HFFc6 (cell line): ENCODE measurements at regions not wholly inside any gene's neighbourhood (a gene's known extent, or its start where the extent isn't known, plus 50 kb on each side); places are given as distances from the start of the nearest gene placed in this dataset.
"Not testable (repeated sequence)": the region's sequence is repeated elsewhere in the genome, so short reads cannot be mapped to it uniquely, and the experiment has no call there.

Experiments
- DNase-seq: peaks from one replicate; pipeline ENCODE4 v3.0.0-alpha.2; 2018
- H3K27ac Mint-ChIP-seq: 2 replicates; pipeline ENCODE4 v1.8.0; 2020; ENCODE audit warnings: mild to moderate bottlenecking, mixed read lengths
- H3K27me3 Mint-ChIP-seq: 2 replicates; pipeline ENCODE4 v1.8.0; 2021; ENCODE audit warnings: mild to moderate bottlenecking, moderate library complexity, mixed read lengths; ENCODE audit not compliant: insufficient read depth
- H3K36me3 Mint-ChIP-seq: 2 replicates; pipeline ENCODE4 v1.8.0; 2021; ENCODE audit warnings: low read depth, mixed read lengths
- H3K4me1 Mint-ChIP-seq: 2 replicates; pipeline ENCODE4 v1.8.0; 2020; ENCODE audit warnings: low read depth, mixed read lengths
- H3K4me3 Mint-ChIP-seq: 2 replicates; pipeline ENCODE4 v1.8.0; 2020; ENCODE audit warnings: mild to moderate bottlenecking, moderate library complexity, mixed read lengths
- H3K9me3 Mint-ChIP-seq: 2 replicates; pipeline ENCODE4 v1.8.0; 2020; ENCODE audit warnings: mild to moderate bottlenecking, mixed read lengths
- TF ChIP-seq, protein P1 (sequence below): fragments of 200-600 bp; sonication (generic); IDR thresholded peaks from 2 replicates; pipeline ENCODE4 v1.5.0; 2021; ENCODE audit warnings: antibody characterized with exemption, mild to moderate bottlenecking

DNA sequence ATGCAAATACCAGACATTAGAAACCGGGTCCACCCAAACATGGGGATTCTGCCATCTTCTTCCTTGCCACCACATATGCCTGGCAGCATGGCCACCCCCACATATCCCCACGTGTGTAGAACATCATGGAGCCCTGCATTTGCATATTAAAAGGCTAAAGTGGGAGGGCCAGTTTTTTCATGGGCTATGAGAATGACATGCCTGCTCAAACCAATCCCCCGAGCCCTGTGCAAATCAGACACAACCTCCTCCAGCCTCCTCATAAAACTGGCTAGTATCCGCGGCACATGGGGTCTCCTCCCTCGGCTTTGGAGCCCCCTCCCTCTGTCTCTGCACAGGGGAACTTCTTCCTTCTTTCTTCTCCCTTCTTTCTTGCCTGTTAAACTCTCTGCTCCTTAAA is 174.9 kb upstream of the WSCD1 start:
- H3K9me3 Mint-ChIP-seq = peaks cover 5% of the 10 kb centered on the region; the same call in 1 of the 2 replicates
- no peaks in the 10 kb centered on the region for H3K4me1 Mint-ChIP-seq
- H3K36me3 Mint-ChIP-seq = no peaks in the 10 kb centered on the region
- no peak overlapping the region for H3K27ac Mint-ChIP-seq
- no peak overlapping the region for H3K4me3 Mint-ChIP-seq
- DNase-seq = no peak
- peaks cover 7% of the 10 kb centered on the region for H3K27me3 Mint-ChIP-seq
- TF ChIP-seq, protein P1, sequence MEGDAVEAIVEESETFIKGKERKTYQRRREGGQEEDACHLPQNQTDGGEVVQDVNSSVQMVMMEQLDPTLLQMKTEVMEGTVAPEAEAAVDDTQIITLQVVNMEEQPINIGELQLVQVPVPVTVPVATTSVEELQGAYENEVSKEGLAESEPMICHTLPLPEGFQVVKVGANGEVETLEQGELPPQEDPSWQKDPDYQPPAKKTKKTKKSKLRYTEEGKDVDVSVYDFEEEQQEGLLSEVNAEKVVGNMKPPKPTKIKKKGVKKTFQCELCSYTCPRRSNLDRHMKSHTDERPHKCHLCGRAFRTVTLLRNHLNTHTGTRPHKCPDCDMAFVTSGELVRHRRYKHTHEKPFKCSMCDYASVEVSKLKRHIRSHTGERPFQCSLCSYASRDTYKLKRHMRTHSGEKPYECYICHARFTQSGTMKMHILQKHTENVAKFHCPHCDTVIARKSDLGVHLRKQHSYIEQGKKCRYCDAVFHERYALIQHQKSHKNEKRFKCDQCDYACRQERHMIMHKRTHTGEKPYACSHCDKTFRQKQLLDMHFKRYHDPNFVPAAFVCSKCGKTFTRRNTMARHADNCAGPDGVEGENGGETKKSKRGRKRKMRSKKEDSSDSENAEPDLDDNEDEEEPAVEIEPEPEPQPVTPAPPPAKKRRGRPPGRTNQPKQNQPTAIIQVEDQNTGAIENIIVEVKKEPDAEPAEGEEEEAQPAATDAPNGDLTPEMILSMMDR = no peak

DNA sequence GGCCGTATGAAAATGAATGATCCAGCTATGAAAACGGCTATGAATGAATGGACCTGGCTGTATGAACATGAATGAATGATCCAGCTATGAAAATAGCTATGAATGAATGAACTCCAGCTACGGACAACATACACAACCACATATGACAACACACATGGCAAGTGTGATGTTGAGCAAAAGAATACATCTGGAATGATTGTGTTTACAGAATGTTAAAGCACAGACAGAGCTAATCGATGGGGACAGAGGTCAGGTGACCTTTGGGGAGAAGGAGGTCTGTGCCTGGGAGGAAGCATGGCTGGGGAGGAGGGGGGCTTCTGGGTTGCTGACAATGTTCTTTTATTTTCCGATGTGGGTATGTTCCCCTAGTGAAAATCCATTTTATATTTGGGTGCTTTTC is 174.0 kb upstream of the WSCD1 start:
- peaks cover 7% of the 10 kb centered on the region for H3K27me3 Mint-ChIP-seq
- H3K27ac Mint-ChIP-seq = no peak overlapping the region
- DNase-seq = no peak
- no peaks in the 10 kb centered on the region for H3K36me3 Mint-ChIP-seq
- TF ChIP-seq, protein P1 = no peak
- no peak overlapping the region for H3K4me3 Mint-ChIP-seq
- no peaks in the 10 kb centered on the region for H3K4me1 Mint-ChIP-seq
- peaks cover 5% of the 10 kb centered on the region; the same call in 1 of the 2 replicates for H3K9me3 Mint-ChIP-seq

DNA sequence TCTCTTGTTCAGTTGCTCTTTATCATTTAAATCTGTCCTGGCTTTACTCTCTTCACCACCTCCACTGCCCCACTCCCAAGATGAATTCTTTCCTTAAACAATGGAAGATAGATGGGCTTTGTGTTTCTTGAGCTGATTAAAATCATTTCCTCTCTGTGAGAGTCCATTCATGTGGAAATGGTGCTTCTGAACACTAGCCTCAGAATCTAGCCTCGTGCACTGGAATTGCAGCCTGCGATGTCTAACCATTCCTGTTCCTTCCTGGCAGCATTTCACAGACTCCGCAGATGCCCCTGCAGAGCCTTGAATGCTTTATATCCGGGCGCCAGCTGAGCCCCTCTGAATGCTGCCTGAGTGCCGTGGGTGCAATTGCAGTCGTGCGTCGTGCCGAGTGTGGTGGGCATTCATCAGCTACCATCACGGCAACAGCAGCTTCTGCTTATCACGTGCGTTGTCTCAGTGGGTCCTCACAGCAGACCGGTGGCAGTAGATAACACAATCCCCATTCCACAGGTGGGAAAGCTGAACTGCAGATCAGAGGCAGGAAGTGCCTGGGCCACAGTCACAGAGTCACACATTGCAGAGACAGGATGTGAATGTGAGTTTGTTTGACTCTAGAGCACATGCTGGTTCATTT is 172.8 kb upstream of the WSCD1 start:
- no peak overlapping the region for H3K4me3 Mint-ChIP-seq
- no peak overlapping the region for H3K27ac Mint-ChIP-seq
- H3K36me3 Mint-ChIP-seq = no peaks in the 10 kb centered on the region
- TF ChIP-seq, protein P1 = no peak
- H3K27me3 Mint-ChIP-seq = peaks cover 7% of the 10 kb centered on the region
- no peak for DNase-seq
- no peaks in the 10 kb centered on the region for H3K4me1 Mint-ChIP-seq
- H3K9me3 Mint-ChIP-seq = peaks cover 5% of the 10 kb centered on the region; the same call in 1 of the 2 replicates

DNA sequence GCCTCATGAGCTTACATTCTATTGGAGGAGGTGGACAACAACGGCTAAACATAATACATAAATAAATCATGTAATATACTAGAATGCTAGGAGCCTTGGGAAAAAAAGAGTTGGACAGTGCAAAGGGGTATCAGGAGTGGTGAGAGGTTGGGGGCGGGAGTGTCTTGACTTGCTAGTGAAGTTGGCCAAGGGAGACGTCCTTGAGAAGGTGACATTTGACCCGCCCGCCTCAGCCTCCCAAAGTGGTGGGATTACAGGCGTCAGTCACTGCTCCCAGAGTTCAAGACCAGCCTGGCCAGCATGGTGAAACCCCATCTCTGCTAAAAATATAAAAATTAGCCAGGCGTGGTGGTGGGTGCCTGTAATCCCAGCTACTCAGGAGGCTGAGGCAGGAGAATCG is 172.2 kb upstream of the WSCD1 start:
- not testable (repeated sequence) for H3K4me1 Mint-ChIP-seq

DNA sequence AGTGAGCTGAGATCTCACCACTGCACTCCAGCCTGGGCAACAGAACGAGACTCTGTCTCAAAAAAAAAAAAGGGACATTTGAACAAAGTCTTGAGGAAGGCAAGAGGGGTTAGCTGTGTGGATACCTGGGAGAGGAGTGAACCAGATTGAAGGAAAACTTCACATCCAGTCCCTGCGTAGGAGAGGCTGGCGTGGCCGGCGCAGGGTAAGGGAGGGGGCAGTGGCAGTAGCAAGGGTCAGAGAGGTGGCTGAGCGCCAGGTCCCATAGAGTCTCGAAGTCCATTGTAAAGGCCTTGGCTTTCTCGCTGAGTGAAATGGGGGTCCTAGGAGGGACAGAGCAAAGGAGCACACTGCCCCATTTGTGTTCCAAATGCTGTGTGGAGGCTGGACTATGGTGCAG is 171.8 kb upstream of the WSCD1 start:
- Mint-ChIP-seq H3K4me1 (no peaks in the 10 kb centered on the region), H3K4me3 (no peak overlapping the region)

More for the DNA sequence above, 172.2 kb upstream of the WSCD1 start:
- not testable (repeated sequence) for H3K9me3 Mint-ChIP-seq, H3K4me3 Mint-ChIP-seq, H3K36me3 Mint-ChIP-seq, H3K27me3 Mint-ChIP-seq, H3K27ac Mint-ChIP-seq, DNase-seq

DNA sequence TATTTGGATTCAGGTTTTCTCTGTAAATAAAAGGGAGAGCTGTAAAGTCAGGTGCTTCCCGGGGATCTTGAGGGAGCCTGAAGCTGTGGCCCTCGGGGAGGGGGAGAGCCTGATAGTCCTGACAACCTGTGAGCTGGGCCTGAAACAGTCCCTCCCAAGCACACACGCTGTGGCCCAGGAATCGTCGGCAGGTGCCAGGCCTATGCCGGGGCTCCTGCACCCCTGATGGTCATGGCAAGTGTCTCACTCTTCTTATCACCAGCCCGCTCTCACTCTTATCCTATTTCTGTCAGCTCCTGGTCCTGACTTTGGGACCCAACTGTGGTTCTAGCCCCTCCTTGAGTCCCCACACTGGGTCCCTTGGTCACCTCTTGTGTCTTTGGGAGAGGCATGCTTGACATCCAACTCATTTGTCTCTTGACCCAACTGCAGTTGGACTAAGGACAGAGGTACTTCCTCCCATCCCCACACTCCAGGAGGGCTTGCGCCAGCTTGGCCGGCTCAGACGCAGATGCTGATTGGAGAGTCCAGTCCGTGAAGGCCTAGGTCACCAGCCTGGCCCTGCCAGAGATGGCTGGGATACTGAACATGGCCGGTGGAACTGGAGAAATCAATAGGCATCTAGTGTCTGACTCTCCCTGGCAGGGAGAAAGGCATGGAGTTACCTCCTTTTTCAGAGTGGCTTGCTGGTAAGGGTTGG is 170.5 kb upstream of the WSCD1 start:
- TF ChIP-seq, protein P1 = no peak
- Mint-ChIP-seq H3K4me1 (no peaks in the 10 kb centered on the region), H3K27me3 (peaks cover 5% of the 10 kb centered on the region), H3K36me3 (no peaks in the 10 kb centered on the region), H3K4me3 (no peak overlapping the region), H3K27ac (no peak overlapping the region), H3K9me3 (peaks cover 18% of the 10 kb centered on the region; the same call in 1 of the 2 replicates)
- DNase-seq = no peak

More for the DNA sequence above, 171.8 kb upstream of the WSCD1 start:
- Mint-ChIP-seq H3K9me3 (peaks cover 6% of the 10 kb centered on the region; the same call in 1 of the 2 replicates), H3K27ac (no peak overlapping the region), H3K36me3 (no peaks in the 10 kb centered on the region), H3K27me3 (peaks cover 7% of the 10 kb centered on the region)
- TF ChIP-seq, protein P1 = no peak
- no peak for DNase-seq
